GM18909 (cell line): ENCODE measurements at regions not wholly inside any gene's neighbourhood (a gene's known extent, or its start where the extent isn't known, plus 50 kb on each side); places are given as distances from the start of the nearest gene placed in this dataset.
"Not testable (repeated sequence)": the region's sequence is repeated elsewhere in the genome, so short reads cannot be mapped to it uniquely, and the experiment has no call there.

Source experiments
- ATAC-seq: cut with Tn5 transposase; IDR thresholded peaks from one replicate; pipeline ENCODE4 v1.9.1; 2021; ENCODE audit warnings: mild to moderate bottlenecking; ENCODE audit not compliant: unreplicated experiment, poor library complexity

DNA sequence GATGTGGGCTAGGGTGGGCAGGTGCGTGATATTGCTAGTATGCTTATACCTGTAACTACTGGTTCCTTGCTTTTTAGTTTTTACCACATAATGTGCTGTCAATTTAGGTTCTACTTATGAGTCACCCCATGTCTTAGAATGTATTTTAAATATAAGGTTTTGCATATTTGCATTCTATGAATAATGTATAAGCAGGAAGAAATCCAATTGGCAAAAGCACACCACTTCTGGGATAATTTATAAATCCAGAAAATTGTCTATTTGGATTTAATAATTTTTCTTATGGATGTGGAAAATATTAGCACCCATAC, 421.6 kb downstream of the PCDH7 start:
- ATAC-seq, result no peak

DNA sequence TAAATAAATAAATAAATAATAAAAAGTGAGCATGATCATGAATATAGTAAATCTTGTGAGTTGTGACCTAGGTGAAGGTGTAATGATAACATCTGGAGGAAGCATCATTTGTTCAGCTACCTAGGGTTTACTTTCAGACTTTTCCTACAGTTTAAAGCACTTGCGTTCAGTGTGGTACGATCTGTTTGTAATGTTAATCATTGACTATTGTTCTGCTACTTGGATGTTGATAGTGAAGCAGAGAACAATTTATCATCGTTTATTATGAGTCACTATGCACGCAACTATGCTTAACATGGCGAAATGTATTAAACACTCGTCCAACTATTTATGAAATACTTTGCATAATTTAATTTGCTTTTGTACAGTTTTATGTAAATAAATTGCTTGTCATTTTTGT, 426.2 kb downstream of the PCDH7 start:
- ATAC-seq, result no peak

DNA sequence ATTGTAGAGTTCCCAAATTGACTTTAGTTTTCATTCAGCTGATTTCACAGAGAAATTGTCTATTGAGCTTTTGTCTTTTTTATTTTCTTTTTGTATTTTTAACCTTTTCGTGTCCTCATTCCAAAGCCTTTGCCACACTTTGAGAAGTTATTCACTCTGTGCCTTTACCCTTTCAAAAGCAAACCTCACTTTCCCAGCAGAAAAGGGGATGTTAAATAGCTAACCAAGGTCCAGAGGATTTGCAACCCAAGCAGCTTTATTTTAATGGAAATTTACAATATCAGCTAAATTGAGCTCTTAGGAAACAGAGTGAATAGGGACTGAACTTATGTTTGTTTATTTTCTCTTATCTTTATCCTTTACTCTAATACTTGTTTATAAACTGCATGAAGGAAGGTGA, 428.8 kb downstream of the PCDH7 start:
- no peak for ATAC-seq

DNA sequence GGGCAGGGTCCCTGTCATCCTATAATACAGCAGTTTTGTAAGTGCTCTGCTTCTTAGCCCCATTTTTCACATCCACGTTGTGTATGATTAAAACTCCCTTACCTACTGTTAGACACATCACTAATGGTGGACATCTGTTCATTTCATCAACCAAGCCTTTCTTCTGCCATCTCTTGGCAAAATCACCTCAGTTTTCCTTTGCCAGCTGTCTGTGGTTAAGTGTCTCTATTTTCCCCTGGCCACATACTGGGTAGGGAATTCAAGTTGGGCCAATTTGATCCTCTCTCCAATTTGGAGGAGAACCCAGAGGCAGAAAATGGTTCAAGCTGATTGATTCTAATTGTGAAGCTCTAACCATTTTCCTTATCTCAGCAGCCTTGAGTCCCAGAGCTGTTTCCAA, 436.1 kb downstream of the PCDH7 start:
- no peak for ATAC-seq

DNA sequence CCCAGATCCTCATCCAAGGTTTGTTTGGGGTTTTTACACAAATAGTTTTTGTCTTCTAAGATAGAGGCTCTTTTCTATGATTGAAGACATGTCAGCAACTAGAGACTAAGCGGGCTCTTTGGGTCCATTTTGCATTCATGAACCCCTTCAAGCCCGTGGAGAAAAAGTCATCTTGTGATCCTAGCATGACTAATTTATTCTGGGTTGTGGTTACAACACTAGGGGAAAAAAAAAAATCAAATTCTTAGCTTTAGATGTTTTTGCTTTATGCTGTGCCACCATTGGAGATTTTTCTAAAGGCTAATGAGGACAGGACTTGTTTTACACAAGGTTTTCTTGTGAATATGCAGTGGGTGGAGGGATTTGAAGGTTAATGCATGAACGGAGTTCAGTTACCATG, 440.0 kb downstream of the PCDH7 start:
- no peak for ATAC-seq

DNA sequence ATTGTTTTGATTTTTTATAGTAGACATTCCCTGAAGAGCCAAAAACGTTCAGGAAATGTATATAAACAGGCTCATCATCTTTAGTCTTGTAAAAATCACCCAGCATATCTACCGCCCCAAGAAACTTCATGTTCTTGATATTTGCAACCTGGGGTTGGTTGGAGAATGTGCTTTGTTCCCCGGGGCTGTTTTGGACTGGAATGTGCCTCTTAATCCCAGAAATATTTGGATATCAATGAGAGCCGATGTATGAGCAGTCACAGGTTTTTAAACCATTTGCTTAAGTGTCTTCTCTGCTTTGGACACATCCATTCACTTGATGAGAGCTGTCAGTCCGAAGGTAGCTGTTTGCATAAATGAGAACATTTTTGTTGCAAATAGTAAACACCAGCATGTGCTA, 449.7 kb downstream of the PCDH7 start:
- no peak for ATAC-seq

DNA sequence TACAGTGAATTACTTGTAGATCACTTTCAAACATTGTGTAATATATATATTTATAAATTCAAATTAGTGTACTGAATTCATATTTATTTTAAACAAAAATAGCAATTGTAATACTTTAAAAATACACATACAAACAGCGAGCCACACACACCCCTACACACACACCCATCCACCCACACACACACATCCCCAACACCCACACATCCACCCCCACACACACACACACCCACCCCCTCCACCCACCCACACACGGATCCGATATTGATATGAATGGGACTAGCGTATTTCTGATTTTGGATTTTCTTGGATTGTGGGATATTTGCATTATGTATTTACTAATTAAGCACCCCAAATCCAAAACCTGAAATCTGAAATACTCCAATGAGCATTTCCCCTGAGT, 451.2 kb downstream of the PCDH7 start:
- ATAC-seq, result no peak

DNA sequence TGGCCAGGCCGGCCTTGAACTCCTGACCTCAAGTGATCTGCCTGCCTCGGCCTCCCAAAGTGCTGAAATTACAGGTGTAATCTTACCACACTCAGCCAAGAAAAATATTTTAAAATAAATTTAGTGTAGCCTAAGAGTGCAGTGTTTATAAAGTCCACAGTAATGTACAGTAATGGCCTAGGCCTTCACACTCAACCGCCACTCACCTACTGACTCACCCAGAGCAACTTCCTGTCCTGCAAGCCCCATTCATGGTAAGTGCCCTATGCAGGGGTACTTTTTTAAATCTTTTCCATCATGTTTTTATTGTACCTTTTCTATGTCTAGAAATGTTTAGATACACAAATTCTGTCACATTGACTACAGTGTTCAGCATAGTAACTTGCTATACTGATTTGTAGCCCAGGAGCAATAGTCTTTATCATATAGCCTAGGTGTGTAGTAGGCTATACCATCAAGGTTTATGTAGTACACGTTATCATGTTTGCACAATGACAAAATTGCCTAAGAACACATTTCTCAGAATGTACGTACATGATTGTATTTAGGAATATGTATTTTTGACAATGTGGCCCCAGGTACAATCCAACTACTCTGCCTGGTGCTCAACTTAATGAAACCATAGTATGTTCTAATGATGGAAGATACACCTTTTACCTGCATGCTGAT, 455.2 kb downstream of the PCDH7 start:
- ATAC-seq, result no peak

DNA sequence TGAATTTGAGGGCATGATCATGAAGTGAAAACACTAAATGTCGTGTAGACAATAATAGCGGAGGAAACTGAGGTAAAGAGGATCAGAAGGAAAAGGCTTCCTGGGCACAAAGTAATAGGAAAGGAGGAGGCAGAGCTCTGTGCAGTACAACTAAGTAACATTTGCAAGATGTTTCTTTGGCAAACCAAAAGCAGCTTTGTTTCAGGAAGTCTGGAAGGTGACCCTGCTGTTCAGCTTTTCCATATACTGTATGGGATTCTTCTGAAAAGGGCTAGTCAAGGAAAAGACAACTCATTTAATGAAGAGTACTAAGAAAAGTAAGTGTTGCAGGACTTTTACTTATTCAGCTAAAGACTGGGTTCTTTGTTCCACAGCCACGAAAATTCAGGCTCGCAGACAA, 463.1 kb downstream of the PCDH7 start:
- no peak for ATAC-seq

DNA sequence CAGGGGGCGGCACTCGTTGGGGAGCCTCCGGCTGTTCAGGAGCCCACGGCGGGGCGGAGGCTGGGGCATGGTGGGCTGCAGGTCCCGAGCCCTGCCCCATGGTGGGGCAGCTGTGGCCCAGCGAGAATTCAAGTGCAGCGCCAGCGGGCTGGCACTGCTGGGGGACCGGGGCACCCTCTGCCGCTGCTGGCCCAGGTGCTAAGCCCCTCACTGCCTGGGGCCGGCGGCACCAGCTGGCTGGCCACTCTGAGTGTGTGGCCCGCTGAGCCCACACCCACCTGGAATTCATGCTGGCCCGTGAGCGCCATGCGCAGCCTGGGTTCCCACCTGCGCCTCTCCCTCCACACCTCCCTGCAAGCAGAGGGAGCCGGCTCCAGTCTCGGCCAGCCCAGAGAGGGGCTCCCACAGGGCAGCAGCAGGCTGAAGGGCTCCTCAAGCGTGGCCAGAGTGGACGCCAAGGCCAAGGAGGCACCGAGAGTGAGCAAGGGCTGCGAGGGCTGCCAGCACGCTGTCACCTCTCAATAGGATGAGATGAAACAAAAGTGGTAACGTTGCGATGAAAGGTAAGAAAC, 464.9 kb downstream of the PCDH7 start:
- ATAC-seq, result no peak

DNA sequence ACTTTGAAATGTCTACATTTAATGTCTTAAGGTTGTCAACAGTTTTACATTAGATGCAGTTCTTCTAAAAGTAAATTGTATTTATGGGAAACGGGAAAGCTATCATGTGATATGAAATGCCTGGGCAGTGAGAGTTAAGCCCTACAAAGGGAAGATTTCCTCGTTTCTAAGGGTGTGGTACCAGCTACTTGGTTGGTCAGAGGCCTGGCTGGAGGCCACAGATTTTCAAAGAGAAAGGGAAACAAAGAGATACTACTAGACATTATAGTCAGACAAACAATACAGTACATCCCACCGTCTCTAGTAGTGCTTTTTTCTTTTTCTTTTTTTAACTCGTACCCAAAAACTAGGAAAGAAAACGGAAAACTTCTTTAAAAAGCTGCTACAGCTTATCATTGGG, 467.8 kb downstream of the PCDH7 start:
- no peak for ATAC-seq

DNA sequence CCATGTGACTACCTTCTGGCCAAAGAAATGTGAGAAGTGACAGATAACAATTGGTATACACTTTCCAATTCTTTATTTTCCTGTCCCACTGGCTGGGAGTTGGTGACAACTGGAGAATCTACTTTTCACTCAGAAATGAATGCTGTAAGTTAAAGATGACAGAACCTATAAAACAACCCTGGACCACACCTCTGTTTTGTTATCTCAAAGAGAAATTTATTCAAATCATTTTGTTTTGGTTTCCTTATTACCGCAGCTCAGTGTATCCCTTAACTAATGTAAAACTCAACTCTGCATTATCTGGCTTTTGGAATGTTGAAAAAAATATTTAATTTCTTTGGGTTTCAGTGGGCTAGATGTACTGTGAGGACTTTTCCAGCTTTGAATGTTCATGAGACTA, 469.8 kb downstream of the PCDH7 start:
- ATAC-seq, result no peak

DNA sequence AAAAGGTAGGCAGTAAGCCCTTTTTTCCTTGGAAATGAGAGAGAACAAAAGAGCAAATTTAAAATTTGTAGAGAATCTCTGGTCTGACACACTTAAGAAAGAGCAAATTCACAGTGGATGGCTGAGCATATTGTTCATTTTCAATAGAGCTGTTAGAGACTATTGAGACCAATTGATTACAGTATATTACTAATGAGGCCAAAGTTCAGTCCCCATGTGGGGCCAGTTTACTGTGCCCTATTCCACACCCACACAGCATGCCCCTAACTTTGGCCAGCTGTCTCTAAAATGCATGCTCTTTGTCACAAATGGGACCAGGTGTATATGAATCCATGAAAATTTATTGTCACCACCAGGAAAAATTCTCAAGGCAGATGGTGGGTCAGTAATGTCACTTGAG, 470.5 kb downstream of the PCDH7 start:
- no peak for ATAC-seq

DNA sequence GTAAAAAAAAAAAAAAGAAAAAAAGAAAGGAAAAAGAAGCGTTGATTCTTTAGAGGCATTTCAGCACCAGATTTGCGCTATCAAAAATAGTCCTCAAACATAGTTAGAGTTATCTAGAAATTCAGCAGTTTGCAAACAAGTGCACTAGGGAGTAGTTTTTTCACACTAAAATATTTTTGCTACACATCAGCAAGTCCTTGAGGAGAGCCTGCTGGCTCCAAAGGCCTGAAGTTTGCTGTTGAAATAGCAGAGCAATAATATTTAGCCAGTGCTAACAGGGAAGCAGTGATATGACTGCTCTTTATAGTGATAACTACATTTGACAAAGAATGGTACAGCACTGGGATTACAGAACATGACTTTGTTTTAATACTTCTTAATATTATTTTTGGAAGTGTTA, 472.2 kb downstream of the PCDH7 start:
- ATAC-seq, result no peak

DNA sequence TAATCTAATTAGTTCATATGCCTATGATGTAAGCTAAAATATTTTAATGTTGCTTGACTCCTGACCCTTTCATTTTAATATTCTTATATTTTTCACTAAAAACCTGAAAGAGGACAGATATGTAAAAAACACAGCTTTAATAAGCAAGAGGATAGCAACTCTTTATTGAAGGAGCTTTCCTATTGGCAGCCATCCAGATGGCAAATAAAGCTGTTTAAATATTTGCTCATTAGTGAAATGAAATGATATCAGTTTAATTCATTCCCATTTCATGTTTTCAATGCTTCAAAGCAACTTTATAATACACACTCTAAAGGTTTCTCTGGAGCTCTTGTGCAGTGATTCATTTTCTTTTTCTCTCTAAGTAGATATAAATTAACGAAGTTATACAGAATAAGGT, 473.4 kb downstream of the PCDH7 start:
- no peak for ATAC-seq

DNA sequence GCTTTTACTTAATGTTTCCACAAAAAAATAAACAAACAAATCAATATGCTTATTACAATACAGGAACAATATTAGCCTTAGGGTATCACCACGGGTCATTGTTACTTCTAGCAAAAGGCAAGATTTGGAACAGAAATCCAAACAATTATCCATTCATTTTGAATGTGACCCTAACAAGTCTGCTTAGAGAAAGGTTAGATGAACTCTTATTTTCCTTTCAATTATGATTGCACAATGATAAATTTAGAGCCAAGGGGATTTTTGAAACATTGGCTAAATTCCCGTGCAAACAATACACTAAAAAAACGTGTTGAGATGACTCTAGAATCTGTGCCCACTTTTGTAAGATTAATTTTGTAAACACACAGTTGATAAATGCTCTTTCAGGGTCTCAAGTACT, 474.7 kb downstream of the PCDH7 start:
- no peak for ATAC-seq

DNA sequence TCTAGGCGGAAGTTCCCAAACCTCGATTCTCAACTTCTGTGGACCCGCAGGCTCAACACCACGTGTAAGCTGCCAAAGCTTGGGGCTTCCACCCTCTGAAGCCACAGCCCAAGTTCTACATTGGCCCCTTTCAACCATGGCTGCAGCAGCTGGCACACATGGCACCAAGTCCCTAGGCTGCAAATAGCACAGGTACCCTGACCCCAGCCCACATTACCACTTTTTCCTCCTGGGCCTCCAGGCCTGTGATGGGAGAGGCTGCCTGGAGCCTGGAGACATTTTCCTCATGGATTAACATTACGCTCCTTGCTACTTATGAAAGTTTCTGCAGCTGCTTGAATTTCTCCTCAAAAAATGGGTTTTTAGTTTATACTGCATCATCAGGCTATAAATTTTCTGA, 479.5 kb downstream of the PCDH7 start:
- no peak for ATAC-seq

DNA sequence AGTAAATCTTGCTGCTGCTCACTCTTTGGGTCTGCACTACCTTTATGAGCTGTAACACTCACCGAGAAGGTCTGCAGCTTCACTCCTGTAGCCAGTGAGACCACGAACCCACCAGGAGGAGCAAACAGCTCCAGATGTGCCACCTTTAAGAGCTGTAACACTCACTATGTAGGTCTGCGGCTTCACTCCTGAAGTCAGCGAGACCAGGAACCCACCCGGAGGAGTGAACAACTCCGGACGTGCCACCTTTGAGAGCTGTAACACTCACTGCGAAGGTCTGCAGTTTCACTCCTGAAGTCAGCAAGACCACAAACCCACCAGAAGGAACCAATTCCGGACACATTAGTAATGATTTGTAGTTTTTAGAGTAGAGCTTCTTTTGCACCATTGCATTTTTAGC, 481.9 kb downstream of the PCDH7 start:
- not testable (repeated sequence) for ATAC-seq

DNA sequence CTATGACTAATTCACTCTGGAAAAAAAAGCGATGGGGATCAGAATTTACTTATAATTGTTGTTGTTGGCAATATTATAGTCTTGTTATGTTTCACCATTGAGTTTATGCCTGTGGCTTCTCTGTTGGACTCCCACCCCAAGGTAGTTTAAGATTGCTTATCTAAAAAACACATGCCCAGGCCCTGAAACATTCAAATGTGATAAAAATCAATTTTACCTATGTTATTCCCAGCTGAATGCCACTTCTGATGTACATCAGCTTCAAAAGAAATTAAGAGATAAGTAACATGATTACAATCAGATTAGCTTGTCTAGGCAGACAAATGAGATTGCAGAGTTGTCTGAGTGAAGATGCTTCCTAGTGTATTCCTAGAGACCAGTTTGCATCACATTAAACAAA, 484.7 kb downstream of the PCDH7 start:
- no peak for ATAC-seq

DNA sequence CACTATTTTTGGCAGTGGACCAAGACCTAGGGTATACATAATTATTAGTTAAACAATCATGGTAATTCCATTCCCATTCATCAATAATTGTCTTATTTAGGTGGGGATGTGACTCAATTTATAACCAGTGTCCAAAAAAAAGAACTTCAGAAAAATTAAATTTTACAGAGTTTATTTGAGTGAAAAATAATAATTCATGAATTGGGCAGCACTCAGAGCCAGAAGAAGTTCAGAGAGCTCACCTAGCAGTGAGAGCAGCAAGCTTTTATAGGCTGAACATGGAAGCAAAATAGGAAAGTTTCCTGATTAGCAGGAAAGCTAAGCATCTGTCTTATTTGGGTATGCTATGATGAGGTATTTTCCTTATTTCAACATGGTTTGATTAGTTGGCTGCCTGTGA, 500.8 kb downstream of the PCDH7 start:
- ATAC-seq, result no peak

DNA sequence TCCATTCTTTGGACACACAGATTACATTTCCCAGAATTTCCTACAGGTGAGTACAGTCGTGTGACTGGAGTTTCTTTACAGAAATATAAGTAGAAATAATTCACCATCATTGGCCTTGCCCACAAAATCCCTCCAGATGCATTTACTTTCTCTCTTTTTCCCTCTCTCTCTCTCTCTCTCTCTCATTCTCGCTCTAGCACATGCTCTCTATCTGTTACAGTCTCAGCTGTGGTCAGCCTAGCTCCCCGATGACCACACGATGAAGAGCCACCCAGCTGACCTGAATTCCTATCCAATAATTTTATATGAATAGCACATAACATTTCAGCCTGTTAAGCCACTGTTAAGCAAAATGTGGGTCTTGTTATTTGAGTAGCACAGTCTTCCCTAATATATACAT, 507.9 kb downstream of the PCDH7 start:
- no peak for ATAC-seq

DNA sequence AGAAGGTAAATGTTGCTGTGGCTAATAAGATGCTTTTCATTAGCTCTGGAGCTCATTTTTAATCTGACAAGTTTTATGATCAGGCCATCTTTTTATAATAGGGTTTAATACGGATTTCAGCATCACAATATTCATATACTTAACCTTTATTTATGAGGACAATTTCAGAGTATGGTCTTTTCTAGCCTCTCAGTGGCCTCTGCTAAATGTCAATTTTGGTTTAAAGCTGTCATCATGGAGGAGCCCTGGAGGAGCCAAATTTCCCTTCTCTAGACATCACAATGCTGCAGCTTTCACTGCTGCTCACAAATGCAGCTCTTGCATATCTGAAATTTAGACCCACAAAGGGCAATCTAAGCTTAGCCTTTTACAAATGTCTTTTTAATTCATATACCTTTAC, 510.4 kb downstream of the PCDH7 start:
- ATAC-seq, result no peak

DNA sequence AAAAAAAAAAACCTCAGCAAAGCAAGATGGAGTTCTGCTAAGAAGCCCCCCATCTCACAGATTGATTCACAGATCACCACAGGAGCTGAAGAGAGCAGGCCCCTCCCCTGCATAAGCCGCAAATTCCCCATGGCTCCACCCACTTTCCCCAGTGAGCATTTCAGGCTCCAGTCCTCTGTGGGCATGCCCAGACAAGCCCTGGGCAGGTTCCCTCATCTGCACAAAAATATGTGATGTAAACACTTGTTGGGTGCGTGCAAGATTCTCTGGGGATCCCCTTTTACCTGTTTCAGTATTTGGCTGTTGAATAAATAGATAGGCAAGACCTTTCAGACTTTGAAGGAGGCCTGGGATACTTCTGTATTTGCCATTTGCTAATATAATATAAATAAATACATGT, 514.3 kb downstream of the PCDH7 start:
- peak; percentile 67 for ATAC-seq
